GM18519 (cell line): ENCODE measurements at regions not wholly inside any gene's neighbourhood (a gene's known extent, or its start where the extent isn't known, plus 50 kb on each side); places are given as distances from the start of the nearest gene placed in this dataset.

Source experiments
- ATAC-seq: cut with Tn5 transposase; IDR thresholded peaks from one replicate; pipeline ENCODE4 v1.9.1; 2021; ENCODE audit warnings: mild to moderate bottlenecking, moderate library complexity; ENCODE audit not compliant: unreplicated experiment, low FRiP score

DNA sequence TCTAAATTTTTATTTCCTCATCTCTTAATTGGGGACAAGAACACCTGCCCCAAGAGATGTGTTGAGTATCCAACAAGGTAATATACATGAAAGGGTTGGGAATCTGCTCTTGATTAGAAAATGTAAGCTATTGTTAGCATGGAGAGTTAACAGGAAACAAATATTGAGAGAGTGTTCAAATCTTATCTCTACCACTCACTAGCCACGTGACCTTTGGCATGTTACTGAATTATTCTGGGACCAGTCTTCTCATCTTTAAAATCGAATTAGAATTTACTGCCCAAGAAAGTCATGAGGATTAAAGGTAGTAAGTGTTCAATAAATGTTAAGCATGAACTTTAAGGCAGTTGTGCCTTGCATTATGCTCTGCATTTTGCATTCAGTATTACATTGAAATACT lies 184.7 kb downstream of the MID1IP1 start:
- ATAC-seq = no peak

GRCh38 chrX:38986586-38986985 lies 185.3 kb downstream of the MID1IP1 start:
- ATAC-seq = no peak

DNA sequence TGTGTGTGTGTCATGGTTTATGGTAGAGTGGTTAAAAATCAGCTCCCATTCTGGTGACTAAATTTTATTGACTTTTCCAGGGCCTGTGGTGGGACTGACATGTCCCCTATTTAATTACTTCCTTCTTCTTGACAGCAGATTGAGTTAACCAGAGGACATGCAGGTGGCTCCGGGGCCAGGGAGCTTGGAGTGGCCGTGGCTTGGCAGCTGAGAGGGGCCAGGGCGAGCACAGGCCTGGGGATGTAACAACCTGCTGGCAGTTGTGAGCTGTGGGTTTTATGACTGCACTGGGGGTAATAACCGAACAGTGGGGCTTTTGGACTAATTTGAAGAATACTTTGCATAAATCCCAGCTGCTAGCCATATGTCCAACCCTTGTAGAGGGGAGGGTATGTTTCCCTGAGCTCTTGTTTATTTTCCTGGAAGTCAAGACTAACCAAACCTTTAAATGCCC lies 186.0 kb downstream of the MID1IP1 start:
- ATAC-seq = no peak

DNA sequence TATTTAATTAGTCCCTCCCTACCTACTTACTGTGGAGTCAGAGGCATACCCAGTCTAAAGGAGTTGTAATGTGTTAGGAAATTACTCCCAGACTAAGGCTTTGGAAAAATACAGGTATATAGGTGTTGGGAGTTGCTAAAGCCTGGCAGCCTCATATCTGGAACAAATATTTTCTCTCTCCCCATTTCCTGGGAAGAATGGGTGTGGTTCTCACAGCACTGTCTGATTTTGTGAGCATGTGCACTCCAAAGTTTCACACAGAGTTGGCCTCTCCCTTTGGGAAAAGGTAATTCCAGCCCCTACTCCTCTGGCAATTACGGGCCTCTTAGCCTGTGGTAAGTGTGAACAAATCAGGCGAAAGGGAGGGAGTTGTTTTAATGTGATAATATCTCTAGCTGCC lies 187.0 kb downstream of the MID1IP1 start:
- no peak for ATAC-seq

GRCh38 chrX:38989076-38989475 lies 187.8 kb downstream of the MID1IP1 start:
- ATAC-seq = no peak

DNA sequence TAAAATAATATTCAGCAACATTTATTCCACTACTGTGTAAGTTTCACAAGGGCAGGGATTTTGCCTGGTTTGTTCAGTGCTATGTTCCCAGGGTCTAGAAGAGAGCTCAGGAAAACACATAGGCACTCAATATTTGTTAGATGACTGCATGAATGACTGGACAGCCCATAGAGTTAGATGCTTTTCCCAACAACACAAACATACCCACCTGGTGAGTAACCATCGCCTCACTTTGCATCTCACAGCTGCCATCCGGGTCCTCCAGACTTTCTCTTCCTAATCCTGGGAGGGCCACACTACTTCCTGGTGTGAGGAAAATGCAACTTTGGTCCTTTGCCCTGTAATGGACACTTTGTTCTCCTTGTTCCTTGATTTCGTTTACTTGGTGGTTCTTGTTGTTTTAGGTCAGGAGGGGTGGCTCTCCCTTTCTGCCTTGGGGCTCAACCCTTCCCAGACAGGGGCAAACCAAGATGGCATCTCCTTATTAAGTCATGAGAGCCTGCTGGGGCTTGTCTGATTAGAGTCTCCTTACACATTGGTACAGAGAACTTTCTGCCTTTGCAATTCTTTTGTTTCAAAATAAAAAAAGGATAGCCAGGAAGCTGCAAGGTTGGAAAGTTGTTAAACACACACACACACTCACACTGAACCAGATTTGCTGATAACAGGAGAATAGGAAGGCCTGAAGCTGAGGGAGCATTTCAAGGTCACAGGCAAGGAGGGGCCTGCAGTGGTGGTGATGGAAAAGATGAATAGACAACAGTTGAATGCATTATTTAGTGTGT lies 190.6 kb downstream of the MID1IP1 start:
- ATAC-seq = no peak

DNA sequence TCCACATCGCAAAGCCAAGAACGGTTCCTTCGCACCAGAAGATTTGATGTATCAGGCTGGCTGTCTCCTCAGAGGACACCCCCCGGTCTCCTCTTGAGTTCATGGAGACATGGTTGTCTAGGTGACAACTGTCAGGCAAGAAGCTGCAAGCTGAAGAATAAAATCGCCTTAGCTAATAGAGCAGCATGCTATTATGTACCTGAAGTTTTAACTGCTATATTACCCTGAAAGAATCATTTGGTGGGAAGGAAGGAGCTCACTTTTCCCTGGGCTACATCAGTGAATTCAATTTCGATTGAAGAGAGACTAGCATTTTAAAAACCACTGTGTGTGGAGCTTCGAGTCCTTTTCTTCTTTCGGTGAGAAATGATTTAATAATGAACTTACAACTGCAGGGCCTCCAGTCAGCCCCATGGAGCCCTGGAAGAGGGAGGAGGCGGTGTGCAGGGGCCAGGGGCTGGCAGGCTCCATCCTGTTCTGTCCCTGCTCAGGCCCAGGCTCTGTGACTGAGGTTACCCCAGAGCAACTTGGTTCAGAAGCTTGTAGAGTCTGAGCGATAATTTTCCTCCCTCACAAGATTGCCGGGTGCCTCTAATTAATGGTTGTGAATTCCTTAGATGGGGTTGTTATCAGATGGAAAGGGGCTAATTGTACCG lies 191.3 kb downstream of the MID1IP1 start:
- no peak for ATAC-seq

- ATAC-seq = no peak
Measured at GRCh38 chrX:38993500-38993899, 192.2 kb downstream of the MID1IP1 start.

DNA sequence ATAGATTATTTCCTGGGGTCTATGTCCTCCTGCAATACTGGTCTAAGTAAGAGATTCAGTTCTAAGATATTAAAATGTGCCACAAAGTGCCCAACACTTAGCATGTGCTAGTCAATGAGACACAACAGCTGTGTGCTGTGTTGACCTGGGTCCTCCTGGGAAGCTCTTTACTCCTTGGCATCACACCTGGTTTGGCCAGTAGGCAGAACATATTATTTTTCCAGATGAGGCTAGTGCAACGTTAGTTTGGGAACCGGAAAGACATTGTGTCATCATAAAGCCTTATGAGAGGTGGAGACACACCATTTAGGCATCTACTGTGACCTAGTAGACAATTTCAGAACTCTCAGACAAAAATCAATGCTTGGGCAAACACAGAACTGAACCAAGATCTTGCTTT lies 197.8 kb downstream of the MID1IP1 start:
- ATAC-seq = no peak

- ATAC-seq = no peak
Measured at GRCh38 chrX:38999967-39000745, 198.9 kb downstream of the MID1IP1 start.

GRCh38 chrX:39000802-39001201 lies 199.5 kb downstream of the MID1IP1 start:
- ATAC-seq = no peak

GRCh38 chrX:39002466-39002865 lies 201.2 kb downstream of the MID1IP1 start:
- ATAC-seq = no peak

GRCh38 chrX:39008549-39008948 lies 207.3 kb downstream of the MID1IP1 start:
- ATAC-seq = no peak

- no peak for ATAC-seq
Measured at GRCh38 chrX:39011454-39012221, 210.4 kb downstream of the MID1IP1 start.

DNA sequence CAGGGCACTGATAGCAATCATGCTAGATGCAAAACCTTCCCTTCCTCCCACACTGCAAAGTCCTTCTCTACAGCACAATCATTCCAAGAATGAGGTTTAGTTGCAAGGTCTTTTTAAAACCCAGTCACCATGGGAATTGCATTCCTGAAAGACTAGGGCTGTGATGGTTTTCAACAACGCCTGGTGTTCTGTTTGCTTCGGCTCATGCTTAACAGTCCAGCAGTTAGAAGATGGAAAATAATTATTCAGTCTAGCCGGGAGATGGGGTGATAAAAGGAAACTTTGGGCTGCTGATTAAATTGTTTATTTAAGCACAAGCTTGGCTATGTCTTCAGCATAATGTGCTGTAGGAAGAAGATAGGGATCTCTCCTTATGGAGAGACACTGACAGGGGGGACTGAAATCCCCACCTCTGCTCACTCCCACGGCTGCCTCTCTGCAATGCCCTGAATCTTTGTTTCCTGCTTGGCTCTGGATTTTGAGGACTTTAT lies 211.4 kb downstream of the MID1IP1 start:
- no peak for ATAC-seq

DNA sequence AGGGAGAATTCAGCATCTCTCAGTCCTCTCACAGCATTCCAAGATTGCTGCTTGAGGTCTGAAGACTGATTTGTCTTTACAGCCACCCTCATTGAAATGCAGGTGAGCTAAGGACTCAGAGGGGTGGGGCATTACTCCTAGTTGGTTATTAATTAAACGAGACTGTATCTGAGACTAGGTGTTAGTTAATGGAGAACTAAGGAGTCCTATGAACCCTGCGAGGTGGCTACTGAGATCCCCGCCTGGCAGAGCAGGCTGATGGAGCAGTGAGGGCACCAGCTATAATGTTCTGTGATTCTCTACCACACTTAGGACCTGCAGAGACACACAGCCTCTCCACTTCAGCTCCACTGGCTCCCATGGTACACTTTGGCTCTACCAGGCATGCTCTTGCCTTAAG lies 215.3 kb downstream of the MID1IP1 start:
- ATAC-seq = no peak

DNA sequence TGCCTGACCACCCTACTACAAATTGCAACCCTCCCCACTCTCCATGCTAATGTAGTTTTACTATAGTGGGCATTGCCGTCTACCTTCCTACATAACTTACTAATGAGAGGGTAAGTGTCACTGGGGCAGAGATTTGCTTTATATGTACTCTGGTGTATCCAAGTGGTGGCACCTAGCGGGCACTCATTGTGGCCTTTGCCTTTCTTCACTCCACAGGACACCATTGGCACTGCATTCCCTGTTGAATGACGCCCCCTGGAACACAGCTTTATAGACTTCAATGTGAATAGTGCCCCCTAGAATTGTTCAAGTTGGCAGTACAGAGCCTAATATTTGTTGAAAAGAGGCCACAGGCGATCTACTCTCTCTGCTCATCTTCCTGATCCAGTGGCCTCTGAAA lies 215.8 kb downstream of the MID1IP1 start:
- ATAC-seq = no peak

DNA sequence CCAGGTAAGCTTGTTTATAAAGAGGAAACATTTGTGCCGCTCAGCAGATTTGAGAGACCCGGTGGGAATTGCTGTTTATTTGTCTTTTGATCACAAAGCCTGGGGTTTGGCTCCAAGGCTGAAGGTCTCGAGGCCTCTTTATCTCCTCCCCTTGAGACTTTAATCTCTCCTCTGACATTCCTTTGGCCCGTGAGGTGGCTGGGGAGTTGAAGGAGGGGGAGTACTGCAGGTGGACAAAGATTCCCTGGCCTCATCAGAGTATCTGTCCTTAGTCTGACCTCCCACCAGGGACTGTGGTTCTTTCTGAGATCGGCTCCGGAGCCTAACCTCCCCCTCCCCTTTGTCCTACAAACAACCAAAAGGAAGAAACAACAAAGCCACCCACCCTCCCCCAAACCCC lies 216.5 kb downstream of the MID1IP1 start:
- no peak for ATAC-seq

- no peak for ATAC-seq
Measured at GRCh38 chrX:39018541-39018940, 217.3 kb downstream of the MID1IP1 start.

DNA sequence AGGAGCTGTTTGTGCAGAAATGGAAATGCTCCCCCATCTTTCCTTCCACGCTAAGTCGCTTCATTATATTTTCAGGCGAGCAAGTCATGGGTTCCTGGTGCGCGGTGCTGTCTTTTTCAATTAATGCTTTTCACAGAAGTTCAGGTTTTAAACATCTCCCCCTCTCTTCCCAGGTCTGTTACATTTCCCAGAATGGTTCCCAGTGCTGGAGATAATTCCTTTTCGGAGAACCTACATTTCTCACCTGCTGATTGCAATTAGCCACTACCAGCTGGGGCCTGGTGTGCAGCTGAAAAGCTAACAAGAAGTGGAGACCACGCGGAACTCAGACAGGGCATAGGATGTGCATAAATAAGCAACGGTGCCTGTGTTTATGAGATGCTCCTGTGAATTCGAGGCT lies 217.8 kb downstream of the MID1IP1 start:
- no peak for ATAC-seq
